ENCODE measurements at regions not wholly inside any gene's neighbourhood (a gene's known extent, or its start where the extent isn't known, plus 50 kb on each side); places are given as distances from the start of the nearest gene placed in this dataset.

DNA sequence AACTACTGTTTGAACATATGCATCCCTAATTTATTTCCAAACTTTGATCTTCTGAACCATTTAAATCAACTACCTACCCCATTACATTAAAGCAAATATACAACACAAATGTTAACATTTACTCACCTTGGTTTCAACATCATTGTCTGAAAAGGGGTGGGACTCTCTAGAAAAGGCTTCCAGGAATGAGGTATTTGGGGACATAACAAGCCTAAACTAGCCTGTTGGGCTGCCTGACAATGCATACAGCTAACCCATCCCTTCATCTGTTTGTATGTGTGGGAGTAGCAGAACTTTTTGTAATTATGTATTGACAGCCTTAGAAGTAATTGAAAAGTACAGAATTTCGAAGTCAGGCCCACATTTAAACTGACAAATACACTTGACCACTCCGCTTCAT lies 2225.9 kb upstream of the C9orf72 start:
- DNase-seq (ENCODE audit: low read depth, low spot score), result no peak
- ATAC-seq, result no peak
- Histone ChIP-seq H3K27me3 (ENCODE audit: control insufficient read depth, insufficient read depth, low read length) (no peaks in the 10 kb centered on the region), H3K4me1 (ENCODE audit: control insufficient read depth, insufficient read depth, low read length) (no peaks in the 10 kb centered on the region), H3K9me3 (ENCODE audit: control insufficient read depth, insufficient read depth, low read depth, low read length) (no peaks in the 10 kb centered on the region), H3K27ac (ENCODE audit: low read length) (no peak overlapping the region), H3K36me3 (ENCODE audit: control insufficient read depth, insufficient read depth, low read length) (no peaks in the 10 kb centered on the region), H3K4me3 (ENCODE audit: low read depth in 2 of 2, low read length in 2 of 2) (no peak overlapping the region)
- ChIA-PET POLR2A (no interaction called here), CTCF (no interaction called here)
- TF ChIP-seq SIN3A (IDR thresholded peaks at IDR 0.05; ENCODE audit: borderline replicate concordance, insufficient read depth, low read depth, low read length), result no peak
- TF ChIP-seq, protein P1, sequence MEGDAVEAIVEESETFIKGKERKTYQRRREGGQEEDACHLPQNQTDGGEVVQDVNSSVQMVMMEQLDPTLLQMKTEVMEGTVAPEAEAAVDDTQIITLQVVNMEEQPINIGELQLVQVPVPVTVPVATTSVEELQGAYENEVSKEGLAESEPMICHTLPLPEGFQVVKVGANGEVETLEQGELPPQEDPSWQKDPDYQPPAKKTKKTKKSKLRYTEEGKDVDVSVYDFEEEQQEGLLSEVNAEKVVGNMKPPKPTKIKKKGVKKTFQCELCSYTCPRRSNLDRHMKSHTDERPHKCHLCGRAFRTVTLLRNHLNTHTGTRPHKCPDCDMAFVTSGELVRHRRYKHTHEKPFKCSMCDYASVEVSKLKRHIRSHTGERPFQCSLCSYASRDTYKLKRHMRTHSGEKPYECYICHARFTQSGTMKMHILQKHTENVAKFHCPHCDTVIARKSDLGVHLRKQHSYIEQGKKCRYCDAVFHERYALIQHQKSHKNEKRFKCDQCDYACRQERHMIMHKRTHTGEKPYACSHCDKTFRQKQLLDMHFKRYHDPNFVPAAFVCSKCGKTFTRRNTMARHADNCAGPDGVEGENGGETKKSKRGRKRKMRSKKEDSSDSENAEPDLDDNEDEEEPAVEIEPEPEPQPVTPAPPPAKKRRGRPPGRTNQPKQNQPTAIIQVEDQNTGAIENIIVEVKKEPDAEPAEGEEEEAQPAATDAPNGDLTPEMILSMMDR (IDR thresholded peaks at IDR 0.05), result no peak
- BruUV-seq (replicated peaks), result no TSS peak
- in situ Hi-C loops (cut with HindIII; ENCODE audit: low pct_unique_long_range_greater_than_20kb, low sequenced_read_pairs), result no loop called here
- intact Hi-C loops (cut with micrococcal nuclease; ENCODE audit: unreplicated experiment), result no loop called here

DNA sequence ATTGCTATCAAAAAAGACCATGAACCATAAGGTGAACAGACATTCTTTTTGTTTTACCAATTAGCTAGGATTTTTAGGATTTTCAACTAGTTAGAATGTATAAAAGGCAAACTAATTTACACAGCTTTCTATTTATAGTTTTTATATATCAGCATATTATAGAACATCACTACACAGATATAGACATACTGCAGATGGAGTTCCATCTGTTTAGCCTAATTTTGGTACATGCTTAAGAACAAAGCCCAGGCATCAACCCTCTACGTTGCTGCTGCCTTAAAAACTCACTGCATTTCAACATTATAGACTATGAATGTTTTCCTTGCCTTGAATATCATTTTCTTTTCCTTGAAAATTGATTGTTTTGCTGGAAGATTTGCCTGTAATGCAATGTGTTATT lies 2227.5 kb upstream of the C9orf72 start:
- POLR2A ChIA-PET, result no interaction called here
- CTCF ChIA-PET, result no interaction called here

More for the DNA sequence above, 2227.5 kb upstream of the C9orf72 start:
- in situ Hi-C loops (cut with HindIII; ENCODE audit: low pct_unique_long_range_greater_than_20kb, low sequenced_read_pairs) (no loop called here), intact Hi-C loops (cut with micrococcal nuclease; ENCODE audit: unreplicated experiment) (no loop called here)
- H3K36me3 ChIP-seq (ENCODE audit: control insufficient read depth, insufficient read depth, low read length), result no peaks in the 10 kb centered on the region
- ATAC-seq (no peak), DNase-seq (ENCODE audit: low read depth, low spot score) (no peak)
- TF ChIP-seq TCF7L2 (IDR thresholded peaks at IDR 0.05; ENCODE audit: low read depth, low read length) (no peak), POLR2AphosphoS5 (IDR thresholded peaks at IDR 0.05; ENCODE audit: low read depth, low read length) (no peak), SIN3A (IDR thresholded peaks at IDR 0.05; ENCODE audit: borderline replicate concordance, insufficient read depth, low read depth, low read length) (no peak)
- TF ChIP-seq, protein P1 (IDR thresholded peaks at IDR 0.05), result no peak
- TF ChIP-seq, protein P2, sequence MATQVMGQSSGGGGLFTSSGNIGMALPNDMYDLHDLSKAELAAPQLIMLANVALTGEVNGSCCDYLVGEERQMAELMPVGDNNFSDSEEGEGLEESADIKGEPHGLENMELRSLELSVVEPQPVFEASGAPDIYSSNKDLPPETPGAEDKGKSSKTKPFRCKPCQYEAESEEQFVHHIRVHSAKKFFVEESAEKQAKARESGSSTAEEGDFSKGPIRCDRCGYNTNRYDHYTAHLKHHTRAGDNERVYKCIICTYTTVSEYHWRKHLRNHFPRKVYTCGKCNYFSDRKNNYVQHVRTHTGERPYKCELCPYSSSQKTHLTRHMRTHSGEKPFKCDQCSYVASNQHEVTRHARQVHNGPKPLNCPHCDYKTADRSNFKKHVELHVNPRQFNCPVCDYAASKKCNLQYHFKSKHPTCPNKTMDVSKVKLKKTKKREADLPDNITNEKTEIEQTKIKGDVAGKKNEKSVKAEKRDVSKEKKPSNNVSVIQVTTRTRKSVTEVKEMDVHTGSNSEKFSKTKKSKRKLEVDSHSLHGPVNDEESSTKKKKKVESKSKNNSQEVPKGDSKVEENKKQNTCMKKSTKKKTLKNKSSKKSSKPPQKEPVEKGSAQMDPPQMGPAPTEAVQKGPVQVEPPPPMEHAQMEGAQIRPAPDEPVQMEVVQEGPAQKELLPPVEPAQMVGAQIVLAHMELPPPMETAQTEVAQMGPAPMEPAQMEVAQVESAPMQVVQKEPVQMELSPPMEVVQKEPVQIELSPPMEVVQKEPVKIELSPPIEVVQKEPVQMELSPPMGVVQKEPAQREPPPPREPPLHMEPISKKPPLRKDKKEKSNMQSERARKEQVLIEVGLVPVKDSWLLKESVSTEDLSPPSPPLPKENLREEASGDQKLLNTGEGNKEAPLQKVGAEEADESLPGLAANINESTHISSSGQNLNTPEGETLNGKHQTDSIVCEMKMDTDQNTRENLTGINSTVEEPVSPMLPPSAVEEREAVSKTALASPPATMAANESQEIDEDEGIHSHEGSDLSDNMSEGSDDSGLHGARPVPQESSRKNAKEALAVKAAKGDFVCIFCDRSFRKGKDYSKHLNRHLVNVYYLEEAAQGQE (IDR thresholded peaks at IDR 0.05; ENCODE audit: insufficient read depth in 1 of 2, low read depth in 2 of 2, low read length in 1 of 2), result no peak
- H3K27me3 ChIP-seq (ENCODE audit: control insufficient read depth, insufficient read depth, low read length), result no peaks in the 10 kb centered on the region
- H3K4me3 ChIP-seq (ENCODE audit: low read depth in 2 of 2, low read length in 2 of 2), result no peak overlapping the region
- BruUV-seq (replicated peaks), result no TSS peak
- no peak overlapping the region for H3K27ac ChIP-seq (ENCODE audit: low read length)
- H3K4me1 ChIP-seq (ENCODE audit: control insufficient read depth, insufficient read depth, low read length), result no peaks in the 10 kb centered on the region
- no peaks in the 10 kb centered on the region for H3K9me3 ChIP-seq (ENCODE audit: control insufficient read depth, insufficient read depth, low read depth, low read length)
